OCI-LY1 (cell line): ENCODE measurements at regions not wholly inside any gene's neighbourhood (a gene's known extent, or its start where the extent isn't known, plus 50 kb on each side); places are given as distances from the start of the nearest gene placed in this dataset.

Experiments used
- CTCF ChIP-seq: fragments of 200-600 bp; sonication (generic), shearing (Covaris generic); IDR thresholded peaks from 2 replicates; pipeline ENCODE4 v1.5.1; 2017; ENCODE audit warnings: mild to moderate bottlenecking, antibody characterized with exemption, low read length, moderate library complexity, mixed read lengths
- EZH2 ChIP-seq: fragments of 200-600 bp; sonication (generic), shearing (Covaris generic); IDR thresholded peaks from 2 replicates; pipeline ENCODE4 v1.8.0; 2017; ENCODE audit warnings: borderline replicate concordance, mixed run types, mild to moderate bottlenecking, antibody characterized with exemption, low read length, moderate library complexity, mixed read lengths

DNA sequence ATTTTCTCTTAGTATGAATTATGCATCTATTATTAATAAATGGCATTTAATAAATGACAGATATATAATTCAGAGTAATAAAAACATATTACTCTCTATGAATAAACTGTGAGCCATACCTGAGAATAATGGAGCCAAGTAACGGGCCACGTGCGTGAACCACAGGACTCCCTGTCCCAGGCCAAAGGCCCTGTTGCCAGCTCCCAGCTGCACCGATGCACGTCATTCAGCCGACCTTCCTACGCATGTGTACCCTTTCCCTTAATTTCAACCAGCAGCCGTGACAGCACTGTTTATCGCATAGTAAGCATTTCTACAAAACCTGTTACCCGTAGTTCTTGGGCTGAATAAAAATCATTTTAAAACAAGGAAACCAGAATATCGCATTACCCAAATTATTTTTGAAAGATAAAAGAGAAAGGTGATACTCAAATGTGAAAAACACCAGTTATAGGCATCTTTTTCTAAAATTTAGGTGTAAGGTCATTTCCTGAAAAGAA lies 827.2 kb upstream of the FRG1 start:
- TF ChIP-seq CTCF: no peak
- no peak for TF ChIP-seq EZH2
